Epidermal melanocyte (primary cell): ENCODE measurements at regions not wholly inside any gene's neighbourhood (a gene's known extent, or its start where the extent isn't known, plus 50 kb on each side); places are given as distances from the start of the nearest gene placed in this dataset.

Source experiments
- DNase-seq: peaks from one replicate; pipeline ENCODE4 v3.0.0; 2011; ENCODE audit warnings: low spot score; ENCODE audit not compliant: insufficient read length

GRCh38 chr18:76685860-76686259 lies 136.5 kb upstream of the ZNF236 start:
- DNase-seq: no peak

- no peak for DNase-seq
These were observed 137.0 kb upstream of the ZNF236 start for GRCh38 chr18:76685402-76685801.

GRCh38 chr18:76684265-76684664 lies 138.1 kb upstream of the ZNF236 start:
- no peak for DNase-seq

GRCh38 chr18:76679945-76680344 lies 142.4 kb upstream of the ZNF236 start:
- DNase-seq: no peak

- DNase-seq: no peak
These were observed 143.1 kb upstream of the ZNF236 start for GRCh38 chr18:76679259-76679658.

GRCh38 chr18:76678248-76678647 lies 144.1 kb upstream of the ZNF236 start:
- DNase-seq: no peak

GRCh38 chr18:76674596-76674995 lies 147.8 kb upstream of the ZNF236 start:
- no peak for DNase-seq

- DNase-seq: no peak
These were observed 148.8 kb upstream of the ZNF236 start for GRCh38 chr18:76673281-76674185.

GRCh38 chr18:76672627-76673026 lies 149.7 kb upstream of the ZNF236 start:
- DNase-seq: no peak

GRCh38 chr18:76670564-76671288 lies 151.6 kb upstream of the ZNF236 start:
- DNase-seq: no peak

GRCh38 chr18:76668546-76668945 lies 153.8 kb upstream of the ZNF236 start:
- DNase-seq: no peak

- no peak for DNase-seq
These were observed 154.2 kb upstream of the ZNF236 start for GRCh38 chr18:76668119-76668518.

- DNase-seq: no peak
These were observed 154.8 kb upstream of the ZNF236 start for GRCh38 chr18:76667603-76668002.

GRCh38 chr18:76662626-76663025 lies 159.7 kb upstream of the ZNF236 start:
- DNase-seq: no peak

- DNase-seq: no peak
These were observed 161.7 kb upstream of the ZNF236 start for GRCh38 chr18:76660571-76661192.

GRCh38 chr18:76658627-76659026 lies 163.6 kb upstream of the ZNF516 start:
- no peak for DNase-seq

GRCh38 chr18:76657911-76658470 lies 162.9 kb upstream of the ZNF516 start:
- DNase-seq: no peak

GRCh38 chr18:76656925-76657827 lies 162.1 kb upstream of the ZNF516 start:
- DNase-seq: no peak

- no peak for DNase-seq
These were observed 159.5 kb upstream of the ZNF516 start for GRCh38 chr18:76654577-76654976.

GRCh38 chr18:76647322-76647721 lies 152.3 kb upstream of the ZNF516 start:
- no peak for DNase-seq

GRCh38 chr18:76644580-76644979 lies 149.5 kb upstream of the ZNF516 start:
- no peak for DNase-seq
